ENCODE measurements at regions not wholly inside any gene's neighbourhood (a gene's known extent, or its start where the extent isn't known, plus 50 kb on each side); places are given as distances from the start of the nearest gene placed in this dataset.

DNA sequence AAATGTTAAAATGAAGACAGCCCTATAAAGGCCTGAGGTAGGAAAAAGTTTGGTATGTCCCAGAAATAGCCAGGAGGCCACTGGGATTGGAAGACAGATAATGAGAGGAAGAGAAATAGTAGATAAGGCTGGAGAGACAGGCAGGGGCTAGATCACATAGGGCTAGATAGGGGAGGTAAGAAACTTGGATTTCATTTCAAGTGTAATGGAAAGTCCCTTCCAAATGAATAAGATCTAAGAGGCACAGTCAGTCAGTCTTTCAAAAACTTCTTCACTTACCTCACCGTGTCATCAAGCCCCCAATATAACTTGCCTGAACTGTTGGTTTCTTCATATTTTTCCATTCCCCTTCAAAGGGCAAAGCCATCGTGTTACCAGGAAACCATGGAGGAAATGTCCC lies 121.8 kb downstream of the SPCS3 start:
- Histone ChIP-seq H3K27me3 (ENCODE audit: insufficient read depth, poor library complexity, severe bottlenecking) (no peaks in the 10 kb centered on the region), H3K27ac (replicated peaks) (no peak overlapping the region), H3K4me3 (replicated peaks; ENCODE audit: insufficient read depth, low read length) (no peak overlapping the region)
- DNase-seq (ENCODE audit: low read depth in 1 of 2, low spot score in 1 of 2), result no peak
- TF ChIP-seq GABPA (IDR thresholded peaks at IDR 0.05; ENCODE audit: low read depth) (no peak), SPI1 (IDR thresholded peaks at IDR 0.05; ENCODE audit: borderline replicate concordance, low read depth) (no peak), POLR2AphosphoS5 (IDR thresholded peaks at IDR 0.05; ENCODE audit: low read depth) (no peak)
- TF ChIP-seq, protein P1, sequence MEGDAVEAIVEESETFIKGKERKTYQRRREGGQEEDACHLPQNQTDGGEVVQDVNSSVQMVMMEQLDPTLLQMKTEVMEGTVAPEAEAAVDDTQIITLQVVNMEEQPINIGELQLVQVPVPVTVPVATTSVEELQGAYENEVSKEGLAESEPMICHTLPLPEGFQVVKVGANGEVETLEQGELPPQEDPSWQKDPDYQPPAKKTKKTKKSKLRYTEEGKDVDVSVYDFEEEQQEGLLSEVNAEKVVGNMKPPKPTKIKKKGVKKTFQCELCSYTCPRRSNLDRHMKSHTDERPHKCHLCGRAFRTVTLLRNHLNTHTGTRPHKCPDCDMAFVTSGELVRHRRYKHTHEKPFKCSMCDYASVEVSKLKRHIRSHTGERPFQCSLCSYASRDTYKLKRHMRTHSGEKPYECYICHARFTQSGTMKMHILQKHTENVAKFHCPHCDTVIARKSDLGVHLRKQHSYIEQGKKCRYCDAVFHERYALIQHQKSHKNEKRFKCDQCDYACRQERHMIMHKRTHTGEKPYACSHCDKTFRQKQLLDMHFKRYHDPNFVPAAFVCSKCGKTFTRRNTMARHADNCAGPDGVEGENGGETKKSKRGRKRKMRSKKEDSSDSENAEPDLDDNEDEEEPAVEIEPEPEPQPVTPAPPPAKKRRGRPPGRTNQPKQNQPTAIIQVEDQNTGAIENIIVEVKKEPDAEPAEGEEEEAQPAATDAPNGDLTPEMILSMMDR (IDR thresholded peaks at IDR 0.05; ENCODE audit: insufficient read depth, low read length), result no peak
- TF ChIP-seq, protein P2, sequence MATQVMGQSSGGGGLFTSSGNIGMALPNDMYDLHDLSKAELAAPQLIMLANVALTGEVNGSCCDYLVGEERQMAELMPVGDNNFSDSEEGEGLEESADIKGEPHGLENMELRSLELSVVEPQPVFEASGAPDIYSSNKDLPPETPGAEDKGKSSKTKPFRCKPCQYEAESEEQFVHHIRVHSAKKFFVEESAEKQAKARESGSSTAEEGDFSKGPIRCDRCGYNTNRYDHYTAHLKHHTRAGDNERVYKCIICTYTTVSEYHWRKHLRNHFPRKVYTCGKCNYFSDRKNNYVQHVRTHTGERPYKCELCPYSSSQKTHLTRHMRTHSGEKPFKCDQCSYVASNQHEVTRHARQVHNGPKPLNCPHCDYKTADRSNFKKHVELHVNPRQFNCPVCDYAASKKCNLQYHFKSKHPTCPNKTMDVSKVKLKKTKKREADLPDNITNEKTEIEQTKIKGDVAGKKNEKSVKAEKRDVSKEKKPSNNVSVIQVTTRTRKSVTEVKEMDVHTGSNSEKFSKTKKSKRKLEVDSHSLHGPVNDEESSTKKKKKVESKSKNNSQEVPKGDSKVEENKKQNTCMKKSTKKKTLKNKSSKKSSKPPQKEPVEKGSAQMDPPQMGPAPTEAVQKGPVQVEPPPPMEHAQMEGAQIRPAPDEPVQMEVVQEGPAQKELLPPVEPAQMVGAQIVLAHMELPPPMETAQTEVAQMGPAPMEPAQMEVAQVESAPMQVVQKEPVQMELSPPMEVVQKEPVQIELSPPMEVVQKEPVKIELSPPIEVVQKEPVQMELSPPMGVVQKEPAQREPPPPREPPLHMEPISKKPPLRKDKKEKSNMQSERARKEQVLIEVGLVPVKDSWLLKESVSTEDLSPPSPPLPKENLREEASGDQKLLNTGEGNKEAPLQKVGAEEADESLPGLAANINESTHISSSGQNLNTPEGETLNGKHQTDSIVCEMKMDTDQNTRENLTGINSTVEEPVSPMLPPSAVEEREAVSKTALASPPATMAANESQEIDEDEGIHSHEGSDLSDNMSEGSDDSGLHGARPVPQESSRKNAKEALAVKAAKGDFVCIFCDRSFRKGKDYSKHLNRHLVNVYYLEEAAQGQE (IDR thresholded peaks at IDR 0.05; ENCODE audit: insufficient replicate concordance, low read depth), result no peak

DNA sequence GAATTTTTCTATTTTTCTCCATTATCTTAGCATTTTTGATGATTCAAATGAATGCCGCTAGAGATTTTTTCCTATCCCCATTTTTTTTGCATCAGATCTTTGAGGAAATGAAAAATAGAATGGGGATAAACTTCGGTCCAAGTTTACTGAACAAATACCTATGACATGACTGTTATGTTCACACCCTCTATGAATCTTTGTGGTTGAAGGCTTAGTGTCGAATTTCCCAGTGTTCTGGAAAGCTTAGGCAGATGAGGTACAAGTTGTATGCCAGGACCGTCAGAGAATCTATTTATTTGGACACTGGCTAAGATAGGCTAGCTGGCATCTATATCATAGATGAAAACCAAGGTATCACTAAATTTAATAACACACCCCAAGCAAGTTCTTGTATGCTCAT lies 123.4 kb downstream of the SPCS3 start:
- DNase-seq (ENCODE audit: low read depth in 1 of 2, low spot score in 1 of 2), result no peak
- TF ChIP-seq, protein P1 (IDR thresholded peaks at IDR 0.05; ENCODE audit: insufficient read depth, low read length), result no peak
- TF ChIP-seq POLR2AphosphoS5 (IDR thresholded peaks at IDR 0.05; ENCODE audit: low read depth) (no peak), SPI1 (IDR thresholded peaks at IDR 0.05; ENCODE audit: borderline replicate concordance, low read depth) (no peak), GABPA (IDR thresholded peaks at IDR 0.05; ENCODE audit: low read depth) (no peak)
- TF ChIP-seq, protein P2 (IDR thresholded peaks at IDR 0.05; ENCODE audit: insufficient replicate concordance, low read depth), result no peak
- H3K27ac ChIP-seq (replicated peaks), result no peak overlapping the region
- H3K4me3 ChIP-seq (replicated peaks; ENCODE audit: insufficient read depth, low read length), result no peak overlapping the region
- H3K27me3 ChIP-seq (ENCODE audit: insufficient read depth, poor library complexity, severe bottlenecking), result no peaks in the 10 kb centered on the region

DNA sequence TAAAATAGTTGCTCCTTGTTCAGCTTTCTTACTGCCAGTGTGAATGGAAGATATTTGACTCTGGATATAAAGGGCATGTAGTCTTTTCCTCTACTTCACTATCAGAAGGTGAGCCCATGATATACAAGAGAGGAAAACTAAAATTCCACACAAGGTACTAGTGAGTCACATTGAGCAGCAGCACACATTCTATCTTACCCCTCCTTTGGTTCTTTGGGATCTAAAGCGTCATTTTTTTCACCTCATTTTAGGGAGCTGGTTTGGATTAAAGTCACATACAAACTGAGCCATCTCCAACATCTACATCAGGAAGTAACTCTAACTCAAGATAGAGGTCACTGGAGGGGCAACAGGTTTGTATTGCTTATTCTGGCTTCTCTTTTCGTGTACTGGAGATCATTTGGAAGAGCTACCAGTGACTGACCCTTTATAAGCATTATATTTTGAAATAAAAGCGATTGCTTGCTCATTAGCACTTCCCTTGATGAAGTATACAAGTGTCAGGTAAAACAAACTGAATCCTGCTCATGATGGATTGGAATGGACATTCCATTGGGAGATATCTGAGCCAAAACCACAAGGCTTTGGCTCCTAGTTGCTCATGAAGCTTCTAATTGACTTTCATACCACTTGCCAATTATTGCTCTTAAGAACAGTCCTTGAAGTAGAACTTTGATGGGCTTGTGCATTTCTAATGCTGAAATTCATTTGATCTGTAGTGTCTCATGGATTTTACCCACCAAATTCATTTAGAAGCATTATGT lies 124.1 kb downstream of the SPCS3 start:
- TF ChIP-seq POLR2AphosphoS5 (IDR thresholded peaks at IDR 0.05; ENCODE audit: low read depth), result no peak
- TF ChIP-seq SPI1 (IDR thresholded peaks at IDR 0.05; ENCODE audit: borderline replicate concordance, low read depth), result no peak
- TF ChIP-seq, protein P2 (IDR thresholded peaks at IDR 0.05; ENCODE audit: insufficient replicate concordance, low read depth), result no peak
- TF ChIP-seq, protein P1 (IDR thresholded peaks at IDR 0.05; ENCODE audit: insufficient read depth, low read length), result no peak
- TF ChIP-seq GABPA (IDR thresholded peaks at IDR 0.05; ENCODE audit: low read depth), result no peak
- Histone ChIP-seq H3K27me3 (ENCODE audit: insufficient read depth, poor library complexity, severe bottlenecking) (no peaks in the 10 kb centered on the region), H3K27ac (replicated peaks) (no peak overlapping the region), H3K4me3 (replicated peaks; ENCODE audit: insufficient read depth, low read length) (no peak overlapping the region)
- no peak for DNase-seq (ENCODE audit: low read depth in 1 of 2, low spot score in 1 of 2)
